ENCODE measurements at regions not wholly inside any gene's neighbourhood (a gene's known extent, or its start where the extent isn't known, plus 50 kb on each side); places are given as distances from the start of the nearest gene placed in this dataset.

- no peak overlapping the region for H3K4me3 ChIP-seq (ENCODE audit: low read length)
- TF ChIP-seq, protein P1, sequence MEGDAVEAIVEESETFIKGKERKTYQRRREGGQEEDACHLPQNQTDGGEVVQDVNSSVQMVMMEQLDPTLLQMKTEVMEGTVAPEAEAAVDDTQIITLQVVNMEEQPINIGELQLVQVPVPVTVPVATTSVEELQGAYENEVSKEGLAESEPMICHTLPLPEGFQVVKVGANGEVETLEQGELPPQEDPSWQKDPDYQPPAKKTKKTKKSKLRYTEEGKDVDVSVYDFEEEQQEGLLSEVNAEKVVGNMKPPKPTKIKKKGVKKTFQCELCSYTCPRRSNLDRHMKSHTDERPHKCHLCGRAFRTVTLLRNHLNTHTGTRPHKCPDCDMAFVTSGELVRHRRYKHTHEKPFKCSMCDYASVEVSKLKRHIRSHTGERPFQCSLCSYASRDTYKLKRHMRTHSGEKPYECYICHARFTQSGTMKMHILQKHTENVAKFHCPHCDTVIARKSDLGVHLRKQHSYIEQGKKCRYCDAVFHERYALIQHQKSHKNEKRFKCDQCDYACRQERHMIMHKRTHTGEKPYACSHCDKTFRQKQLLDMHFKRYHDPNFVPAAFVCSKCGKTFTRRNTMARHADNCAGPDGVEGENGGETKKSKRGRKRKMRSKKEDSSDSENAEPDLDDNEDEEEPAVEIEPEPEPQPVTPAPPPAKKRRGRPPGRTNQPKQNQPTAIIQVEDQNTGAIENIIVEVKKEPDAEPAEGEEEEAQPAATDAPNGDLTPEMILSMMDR (IDR thresholded peaks at IDR 0.05; ENCODE audit: insufficient read depth, low read depth, low read length, missing control alignments), result no peak
Observed at GRCh38 chr2:16031058-16031847, 90.9 kb downstream of the MYCN start.

DNA sequence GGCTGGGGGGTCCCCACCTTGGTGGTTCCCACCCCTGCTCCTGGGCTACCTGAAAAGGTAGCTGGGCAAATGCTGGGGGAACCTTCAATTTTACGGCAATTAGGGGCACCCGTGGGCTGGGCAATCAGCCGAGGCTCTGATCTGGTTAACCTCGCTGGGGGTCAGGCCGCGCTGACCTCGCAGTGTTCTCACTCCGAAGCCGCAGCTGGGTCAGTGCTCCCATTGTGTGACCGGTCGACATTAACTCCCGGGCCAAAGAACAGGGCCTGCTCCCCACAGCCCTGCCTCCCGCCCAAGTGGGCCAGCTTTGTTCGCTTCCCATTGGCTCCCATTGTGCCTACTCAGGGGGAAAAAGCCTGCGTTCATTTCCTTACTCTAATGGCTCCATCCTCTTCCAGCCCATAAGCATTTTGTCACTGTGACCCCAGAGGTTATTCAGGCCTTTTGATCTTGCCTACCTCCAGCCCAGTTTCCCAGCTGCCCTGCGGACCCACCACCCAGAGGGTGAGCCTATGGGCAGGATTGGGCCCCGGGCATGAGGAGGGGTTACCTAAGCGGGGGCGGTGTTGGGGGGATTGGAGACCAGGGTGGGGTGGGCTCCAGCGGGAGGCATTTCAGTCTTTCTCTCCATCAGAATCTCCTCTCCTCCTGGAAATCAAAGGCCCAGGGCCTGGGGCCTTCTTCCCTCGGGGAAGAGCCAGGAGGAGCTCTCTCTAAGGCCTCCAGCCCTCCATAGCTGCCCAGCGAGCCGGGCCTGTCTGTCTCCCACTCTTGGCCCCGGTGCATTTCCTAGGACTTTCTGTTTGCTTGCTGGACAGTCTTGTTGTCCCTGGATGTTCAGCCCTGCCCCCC is 90.1 kb downstream of the MYCN start:
- DNase-seq (ENCODE audit: low read depth), result no peak
- TF ChIP-seq, protein P1 (IDR thresholded peaks at IDR 0.05; ENCODE audit: insufficient read depth, low read depth, low read length, missing control alignments), result no peak
- no peak overlapping the region for H3K4me3 ChIP-seq (ENCODE audit: low read length)

More at GRCh38 chr2:16031058-16031847, 90.9 kb downstream of the MYCN start:
- no peak for DNase-seq (ENCODE audit: low read depth)

DNA sequence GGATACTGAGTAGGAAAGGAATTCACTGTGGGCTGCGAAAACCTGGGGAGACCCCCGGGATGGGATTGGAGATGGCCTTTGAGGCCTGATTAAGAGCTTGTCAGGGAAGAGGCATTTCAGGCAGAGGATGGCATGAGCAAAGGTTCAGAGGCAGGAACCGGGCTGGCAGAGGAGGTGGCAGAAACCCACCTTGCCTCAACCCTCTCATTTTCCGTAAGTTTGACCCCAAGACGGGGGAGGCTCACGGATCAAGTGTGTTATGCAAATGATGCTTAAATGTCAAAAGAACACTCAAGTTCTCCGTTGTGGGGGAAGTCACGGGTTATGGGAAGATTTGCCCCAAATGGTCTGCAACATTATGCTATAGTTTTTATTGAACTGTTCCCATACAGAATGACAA is 88.3 kb downstream of the MYCN start:
- H3K4me3 ChIP-seq (ENCODE audit: low read length), result no peak overlapping the region
- TF ChIP-seq, protein P1 (IDR thresholded peaks at IDR 0.05; ENCODE audit: insufficient read depth, low read depth, low read length, missing control alignments), result no peak
- DNase-seq (ENCODE audit: low read depth), result no peak

GRCh38 chr2:16026816-16027501 is 86.6 kb downstream of the MYCN start:
- TF ChIP-seq, protein P1 (IDR thresholded peaks at IDR 0.05; ENCODE audit: insufficient read depth, low read depth, low read length, missing control alignments), result no peak
- no peak for DNase-seq (ENCODE audit: low read depth)
- no peak overlapping the region for H3K4me3 ChIP-seq (ENCODE audit: low read length)

- no peak overlapping the region for H3K4me3 ChIP-seq (ENCODE audit: low read length)
- DNase-seq (ENCODE audit: low read depth), result no peak
Observed at GRCh38 chr2:16025876-16026640, 85.7 kb downstream of the MYCN start.

More at GRCh38 chr2:16025876-16026640, 85.7 kb downstream of the MYCN start:
- TF ChIP-seq, protein P1 (IDR thresholded peaks at IDR 0.05; ENCODE audit: insufficient read depth, low read depth, low read length, missing control alignments), result no peak

Measured in epithelial cell of esophagus (primary cell).